H1 (cell line): ENCODE measurements at regions not wholly inside any gene's neighbourhood (a gene's known extent, or its start where the extent isn't known, plus 50 kb on each side); places are given as distances from the start of the nearest gene placed in this dataset.
"Not testable (repeated sequence)": the region's sequence is repeated elsewhere in the genome, so short reads cannot be mapped to it uniquely, and the experiment has no call there.

Source experiments
- CTCF ChIP-seq, 3 experiments: IDR thresholded peaks; 1 replicate in 2 of 3; 2 replicates in 1 of 3; pipeline versions ENCODE4 v1.5.1 to v1.6.1; 2011; ENCODE audit warnings: low read length in 3 of 3, mild to moderate bottlenecking in 3 of 3, inconsistent platforms in 2 of 3, low read depth in 1 of 3, moderate library complexity in 1 of 3; ENCODE audit not compliant: insufficient read depth in 1 of 3; ENCODE audit errors: control extremely low read depth in 1 of 3
- GABPA ChIP-seq: IDR thresholded peaks from 2 replicates; pipeline ENCODE4 v1.6.1; 2011; ENCODE audit warnings: mild to moderate bottlenecking, low read length, moderate library complexity, borderline replicate concordance; ENCODE audit not compliant: insufficient read depth
- MAX ChIP-seq: IDR thresholded peaks from 2 replicates; pipeline ENCODE4 v1.6.1; 2012; ENCODE audit warnings: inconsistent platforms
- RXRA ChIP-seq: IDR thresholded peaks from 2 replicates; pipeline ENCODE4 v1.6.1; 2011; ENCODE audit warnings: low read depth, mild to moderate bottlenecking, low read length, moderate library complexity; ENCODE audit not compliant: insufficient read depth
- USF2 ChIP-seq: IDR thresholded peaks from 2 replicates; pipeline ENCODE4 v1.6.1; 2011; ENCODE audit warnings: low read length, improper control_type of control experiment

- not testable (repeated sequence) for TF ChIP-seq MAX; USF2; CTCF (IDR thresholded peaks at IDR 0.05; ENCODE audit: control extremely low read depth in 1 of 3, insufficient read depth in 1 of 3, low read depth in 1 of 3, low read length in 3 of 3); RXRA; GABPA
Observed at GRCh38 chr7:142641252-142641651, 108.0 kb upstream of the PRSS1 start.
